Hepatic stellate cell (primary cell): ENCODE measurements at regions not wholly inside any gene's neighbourhood (a gene's known extent, or its start where the extent isn't known, plus 50 kb on each side); places are given as distances from the start of the nearest gene placed in this dataset.
"Not testable (repeated sequence)": the region's sequence is repeated elsewhere in the genome, so short reads cannot be mapped to it uniquely, and the experiment has no call there.

Source experiments
- DNase-seq: peaks from one replicate; pipeline ENCODE4 v3.0.0; 2011; ENCODE audit warnings: low spot score

GRCh38 chr7:133132906-133133305 is 51.0 kb upstream of the CHCHD3 start:
- no peak for DNase-seq

- no peak for DNase-seq
Observed at GRCh38 chr7:133134810-133135209, 52.9 kb upstream of the CHCHD3 start.

GRCh38 chr7:133135451-133135850 is 53.6 kb upstream of the CHCHD3 start:
- no peak for DNase-seq

- peak; percentile 12 for DNase-seq
Observed at GRCh38 chr7:133139350-133139749, 57.5 kb upstream of the CHCHD3 start.

GRCh38 chr7:133139801-133140200 is 57.9 kb upstream of the CHCHD3 start:
- no peak for DNase-seq

GRCh38 chr7:133140994-133141595 is 59.2 kb upstream of the CHCHD3 start:
- no peak for DNase-seq

GRCh38 chr7:133150760-133151159 is 68.9 kb upstream of the CHCHD3 start:
- DNase-seq: no peak

GRCh38 chr7:133152875-133153274 is 71.0 kb upstream of the CHCHD3 start:
- no peak for DNase-seq

GRCh38 chr7:133155146-133155545 is 73.3 kb upstream of the CHCHD3 start:
- DNase-seq: no peak

- DNase-seq: no peak
Observed at GRCh38 chr7:133155642-133156041, 73.8 kb upstream of the CHCHD3 start.

GRCh38 chr7:133157045-133157444 is 75.2 kb upstream of the CHCHD3 start:
- no peak for DNase-seq

GRCh38 chr7:133164498-133164897 is 82.6 kb upstream of the CHCHD3 start:
- DNase-seq: no peak

GRCh38 chr7:133165001-133165400 is 83.1 kb upstream of the CHCHD3 start:
- no peak for DNase-seq

- no peak for DNase-seq
Observed at GRCh38 chr7:133165529-133165928, 83.6 kb upstream of the CHCHD3 start.

- DNase-seq: no peak
Observed at GRCh38 chr7:133167300-133167699, 85.4 kb upstream of the CHCHD3 start.

- DNase-seq: not testable (repeated sequence)
Observed at GRCh38 chr7:133169167-133169822, 83.6 kb upstream of the EXOC4 start.

- not testable (repeated sequence) for DNase-seq
Observed at GRCh38 chr7:133177476-133177875, 75.4 kb upstream of the EXOC4 start.

- DNase-seq: no peak
Observed at GRCh38 chr7:133180717-133181116, 72.2 kb upstream of the EXOC4 start.

GRCh38 chr7:133183042-133183794 is 69.7 kb upstream of the EXOC4 start:
- no peak for DNase-seq

- DNase-seq: no peak
Observed at GRCh38 chr7:133183969-133184368, 68.9 kb upstream of the EXOC4 start.

GRCh38 chr7:133185512-133185911 is 67.4 kb upstream of the EXOC4 start:
- no peak for DNase-seq

- DNase-seq: no peak
Observed at GRCh38 chr7:133186060-133186459, 66.8 kb upstream of the EXOC4 start.

GRCh38 chr7:133190172-133190528 is 62.7 kb upstream of the EXOC4 start:
- DNase-seq: no peak
